ENCODE measurements at regions not wholly inside any gene's neighbourhood (a gene's known extent, or its start where the extent isn't known, plus 50 kb on each side); places are given as distances from the start of the nearest gene placed in this dataset.

DNA sequence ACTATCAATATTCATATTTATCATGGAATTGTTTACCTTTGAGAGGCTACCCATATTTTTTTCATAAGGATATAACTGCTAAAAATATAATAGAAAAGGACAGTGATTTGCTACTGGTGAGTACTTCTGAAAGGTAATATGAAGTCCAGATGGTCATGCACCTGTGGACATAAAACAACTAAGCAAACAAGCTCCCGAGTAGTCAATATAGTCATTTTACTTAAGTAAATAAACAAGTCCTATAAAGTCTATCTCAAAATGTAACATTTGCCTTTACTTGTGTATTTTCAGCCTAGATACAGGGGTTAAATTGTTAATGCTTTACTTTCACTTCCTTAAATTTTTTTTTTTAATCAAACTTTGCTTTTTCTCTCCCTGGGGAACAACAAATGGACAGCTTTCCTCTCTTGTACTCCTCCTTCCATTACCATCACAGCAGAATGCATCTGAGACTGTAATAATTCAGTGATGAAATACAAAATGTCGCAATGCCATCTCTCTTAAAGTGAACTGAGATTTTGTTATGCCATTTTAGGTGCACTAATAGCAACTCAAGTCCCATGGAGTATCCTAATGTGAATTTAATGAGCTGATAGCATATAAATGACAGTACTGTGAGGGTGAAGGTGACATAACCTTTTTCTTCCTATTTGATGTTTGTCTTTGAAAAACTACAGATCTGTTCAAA lies 1325.4 kb upstream of the ZEB2 start:
- Histone ChIP-seq H3K27me3 (ENCODE audit: insufficient read depth in 3 of 3, low read length in 2 of 3) (no peaks in the 10 kb centered on the region), H3K27ac (no peak overlapping the region), H3K36me3 (ENCODE audit: insufficient read depth in 1 of 2, low read depth in 1 of 2) (no peaks in the 10 kb centered on the region), H3K9me3 (no peaks in the 10 kb centered on the region), H3K4me1 (no peaks in the 10 kb centered on the region), H3K4me3 (no peak overlapping the region)
- ATAC-seq (no peak), DNase-seq (no peak)
- WGBS, 3 donors, result 76 to 83% (median 81%) methylated on average over 2 of the region's 2 CpGs
- intact Hi-C loops (cut with DNase I), result no loop called here
- TF ChIP-seq CTCF (IDR thresholded peaks at IDR 0.05), result no peak

GRCh38 chr2:145841973-145842372 lies 1322.1 kb upstream of the ZEB2 start:
- no peaks in the 10 kb centered on the region for H3K36me3 ChIP-seq (ENCODE audit: insufficient read depth in 1 of 2, low read depth in 1 of 2)
- DNase-seq (no peak), ATAC-seq (no peak)
- no peak overlapping the region for H3K27ac ChIP-seq
- intact Hi-C loops (cut with DNase I), result no loop called here
- no peak for TF ChIP-seq CTCF (IDR thresholded peaks at IDR 0.05)
- no peak overlapping the region for H3K4me3 ChIP-seq
- no peaks in the 10 kb centered on the region for H3K4me1 ChIP-seq
- no peaks in the 10 kb centered on the region for H3K27me3 ChIP-seq (ENCODE audit: insufficient read depth in 3 of 3, low read length in 2 of 3)
- H3K9me3 ChIP-seq, result no peaks in the 10 kb centered on the region
- WGBS, 3 donors, result 55 to 62% (median 58%) methylated on average over 3 of the region's 3 CpGs

GRCh38 chr2:145836986-145837385 lies 1317.1 kb upstream of the ZEB2 start:
- no peak overlapping the region for H3K27ac ChIP-seq
- WGBS, 3 donors, result 81 to 89% (median 83%) methylated on average over 3 of the region's 3 CpGs
- TF ChIP-seq CTCF (IDR thresholded peaks at IDR 0.05), result no peak
- intact Hi-C loops (cut with DNase I), result no loop called here
- H3K4me1 ChIP-seq, result no peaks in the 10 kb centered on the region
- no peaks in the 10 kb centered on the region for H3K36me3 ChIP-seq (ENCODE audit: insufficient read depth in 1 of 2, low read depth in 1 of 2)
- H3K9me3 ChIP-seq, result no peaks in the 10 kb centered on the region
- ATAC-seq, result no peak
- DNase-seq, result no peak
- no peaks in the 10 kb centered on the region for H3K27me3 ChIP-seq (ENCODE audit: insufficient read depth in 3 of 3, low read length in 2 of 3)
- no peak overlapping the region for H3K4me3 ChIP-seq

- WGBS, 3 donors, result 81 to 89% (median 86%) methylated on average over 1 of the region's 1 CpG
- no peak overlapping the region for H3K4me3 ChIP-seq
- H3K9me3 ChIP-seq, result no peaks in the 10 kb centered on the region
- no peak for ATAC-seq
- DNase-seq, result no peak
- intact Hi-C loops (cut with DNase I), result no loop called here
- TF ChIP-seq CTCF (IDR thresholded peaks at IDR 0.05), result no peak
- H3K27me3 ChIP-seq (ENCODE audit: insufficient read depth in 3 of 3, low read length in 2 of 3), result no peaks in the 10 kb centered on the region
- H3K4me1 ChIP-seq, result no peaks in the 10 kb centered on the region
- H3K27ac ChIP-seq, result no peak overlapping the region
- no peaks in the 10 kb centered on the region for H3K36me3 ChIP-seq (ENCODE audit: insufficient read depth in 1 of 2, low read depth in 1 of 2)
Measured at GRCh38 chr2:145835665-145836064, 1315.7 kb upstream of the ZEB2 start.

DNA sequence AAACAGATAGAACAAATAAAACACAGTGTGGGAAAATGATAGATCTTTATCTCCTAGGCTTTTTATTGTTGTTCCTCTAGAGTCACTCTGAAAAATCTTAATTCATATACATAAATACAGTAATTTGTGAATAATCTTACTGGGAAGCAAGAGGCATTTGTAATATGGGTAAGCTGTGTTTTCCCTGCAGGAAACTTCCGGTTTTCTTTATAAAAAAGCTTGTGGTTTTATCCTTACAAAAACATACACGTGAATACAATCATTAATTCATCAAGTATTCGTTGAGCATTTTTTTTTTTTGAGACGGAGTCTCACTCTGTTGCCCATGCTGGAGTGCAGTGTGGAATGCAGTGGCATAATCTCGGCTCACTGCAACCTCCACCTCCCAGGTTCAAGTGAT lies 1312.8 kb upstream of the ZEB2 start:
- 91 to 94% (median 93%) methylated on average over 5 of the region's 5 CpGs for WGBS, 3 donors

More for the DNA sequence above, 1312.8 kb upstream of the ZEB2 start:
- intact Hi-C loops (cut with DNase I), result no loop called here
- Histone ChIP-seq H3K9me3 (no peaks in the 10 kb centered on the region), H3K4me1 (no peaks in the 10 kb centered on the region), H3K27me3 (ENCODE audit: insufficient read depth in 3 of 3, low read length in 2 of 3) (no peaks in the 10 kb centered on the region), H3K27ac (no peak overlapping the region), H3K4me3 (no peak overlapping the region), H3K36me3 (ENCODE audit: insufficient read depth in 1 of 2, low read depth in 1 of 2) (no peaks in the 10 kb centered on the region)
- DNase-seq, result no peak
- no peak for TF ChIP-seq CTCF (IDR thresholded peaks at IDR 0.05)
- ATAC-seq, result no peak

All from psoas muscle (tissue), 7 donors.